ENCODE measurements at regions not wholly inside any gene's neighbourhood (a gene's known extent, or its start where the extent isn't known, plus 50 kb on each side); places are given as distances from the start of the nearest gene placed in this dataset.

GRCh38 chr9:87810008-87810407, 72.7 kb upstream of the SPATA31E1 start:
- no peak for TF ChIP-seq CTCF (IDR thresholded peaks at IDR 0.05; ENCODE audit: unreplicated experiment)
- H3K4me1 Mint-ChIP-seq (ENCODE audit: low read depth, unreplicated experiment), result no peaks in the 10 kb centered on the region
- H3K27me3 Mint-ChIP-seq (ENCODE audit: unreplicated experiment), result peaks cover 13% of the 10 kb centered on the region
- no TSS peak for BruUV-seq (replicated peaks)
- DNase-seq, result no peak
- CTCF ChIA-PET, result no interaction called here
- no peaks in the 10 kb centered on the region for H3K36me3 Mint-ChIP-seq (ENCODE audit: insufficient read depth, unreplicated experiment)
- H3K27ac Mint-ChIP-seq (ENCODE audit: unreplicated experiment), result no peak overlapping the region
- intact Hi-C loops (cut with micrococcal nuclease; ENCODE audit: unreplicated experiment), result no loop called here
- no peaks in the 10 kb centered on the region for H3K9me3 Mint-ChIP-seq (ENCODE audit: low read depth, unreplicated experiment)
- H3K4me3 Mint-ChIP-seq (ENCODE audit: low read depth, unreplicated experiment), result no peak overlapping the region

- Mint-ChIP-seq H3K4me3 (ENCODE audit: low read depth, unreplicated experiment) (no peak overlapping the region), H3K27ac (ENCODE audit: unreplicated experiment) (no peak overlapping the region), H3K9me3 (ENCODE audit: low read depth, unreplicated experiment) (no peaks in the 10 kb centered on the region), H3K36me3 (ENCODE audit: insufficient read depth, unreplicated experiment) (no peaks in the 10 kb centered on the region), H3K27me3 (ENCODE audit: unreplicated experiment) (peaks cover 13% of the 10 kb centered on the region), H3K4me1 (ENCODE audit: low read depth, unreplicated experiment) (no peaks in the 10 kb centered on the region)
- TF ChIP-seq CTCF (IDR thresholded peaks at IDR 0.05; ENCODE audit: unreplicated experiment), result no peak
- intact Hi-C loops (cut with micrococcal nuclease; ENCODE audit: unreplicated experiment), result no loop called here
- no peak for DNase-seq
- CTCF ChIA-PET, result interaction anchor here (0.8 kb wide), 1 partner anchor 84 kb away, joined by 3 read pairs; no protein-coding TSS in a partner anchor
- no TSS peak for BruUV-seq (replicated peaks)
Observed at GRCh38 chr9:87810679-87811178, 71.9 kb upstream of the SPATA31E1 start.

GRCh38 chr9:87812375-87813118, 70.1 kb upstream of the SPATA31E1 start:
- BruUV-seq (replicated peaks), result no TSS peak
- no peaks in the 10 kb centered on the region for H3K9me3 Mint-ChIP-seq (ENCODE audit: low read depth, unreplicated experiment)
- intact Hi-C loops (cut with micrococcal nuclease; ENCODE audit: unreplicated experiment), result loop anchor here (1.0 to 2.0 kb wide), 2 partner anchors 86 to 128 kb away; partner anchors contain the start of gene CTSL
- CTCF ChIA-PET, result interaction anchor here (1.1 kb wide), 1 partner anchor 87 kb away, joined by 7 read pairs; the partner anchor contains the start of gene CTSL
- DNase-seq, result peak; percentile 33
- no peaks in the 10 kb centered on the region for H3K27me3 Mint-ChIP-seq (ENCODE audit: unreplicated experiment)
- H3K27ac Mint-ChIP-seq (ENCODE audit: unreplicated experiment), result no peak overlapping the region
- H3K4me3 Mint-ChIP-seq (ENCODE audit: low read depth, unreplicated experiment), result no peak overlapping the region
- TF ChIP-seq CTCF (IDR thresholded peaks at IDR 0.05; ENCODE audit: unreplicated experiment), result peak; percentile 69
- H3K36me3 Mint-ChIP-seq (ENCODE audit: insufficient read depth, unreplicated experiment), result no peaks in the 10 kb centered on the region
- no peaks in the 10 kb centered on the region for H3K4me1 Mint-ChIP-seq (ENCODE audit: low read depth, unreplicated experiment)

- intact Hi-C loops (cut with micrococcal nuclease; ENCODE audit: unreplicated experiment), result loop anchor here (1.0 to 2.0 kb wide), 2 partner anchors 87 to 128 kb away; partner anchors contain the start of gene CTSL
- H3K36me3 Mint-ChIP-seq (ENCODE audit: insufficient read depth, unreplicated experiment), result no peaks in the 10 kb centered on the region
- CTCF ChIA-PET, result no interaction called here
- no peak overlapping the region for H3K4me3 Mint-ChIP-seq (ENCODE audit: low read depth, unreplicated experiment)
- no peak for DNase-seq
- H3K4me1 Mint-ChIP-seq (ENCODE audit: low read depth, unreplicated experiment), result no peaks in the 10 kb centered on the region
- TF ChIP-seq CTCF (IDR thresholded peaks at IDR 0.05; ENCODE audit: unreplicated experiment), result no peak
- H3K27me3 Mint-ChIP-seq (ENCODE audit: unreplicated experiment), result no peaks in the 10 kb centered on the region
- no peaks in the 10 kb centered on the region for H3K9me3 Mint-ChIP-seq (ENCODE audit: low read depth, unreplicated experiment)
- no peak overlapping the region for H3K27ac Mint-ChIP-seq (ENCODE audit: unreplicated experiment)
- no TSS peak for BruUV-seq (replicated peaks)
Observed at GRCh38 chr9:87813119-87813463, 69.6 kb upstream of the SPATA31E1 start.
